OCI-LY7 (cell line): ENCODE measurements at regions not wholly inside any gene's neighbourhood (a gene's known extent, or its start where the extent isn't known, plus 50 kb on each side); places are given as distances from the start of the nearest gene placed in this dataset.

Experiments used
- BruUV-seq: library from RNA; stranded (reverse); fragments of 400-500 nt; replicated peaks from 2 replicates; lab custom pipeline; 2021; lab: Mats Ljungman, UMichigan
- CTCF ChIA-PET: fragments of 300-600 bp; sonication (Branson Sonifier 250); formaldehyde crosslinking; loops from one replicate; lab custom pipeline; 2022; ENCODE audit warnings: antibody characterized with exemption; ENCODE audit not compliant: unreplicated experiment; lab: Charles Lee
- POLR2A ChIA-PET: fragments of 300-600 bp; sonication (Branson Sonifier 250); formaldehyde crosslinking; loops from one replicate; lab custom pipeline; 2022; ENCODE audit warnings: antibody characterized with exemption; lab: Charles Lee
- DNase-seq: peaks from one replicate; pipeline ENCODE4 v3.0.0-alpha.2; 2015; ENCODE audit warnings: low spot score
- H2AFZ ChIP-seq: fragments of 200-600 bp; sonication (generic), shearing (Covaris generic); 2 replicates; pipeline ENCODE4 v1.6.1; 2014; ENCODE audit warnings: mild to moderate bottlenecking, antibody characterized with exemption, low read length, moderate library complexity
- H3K27ac ChIP-seq: fragments of 200-600 bp; sonication (generic); 2 replicates; pipeline ENCODE4 v1.5.1; 2014; ENCODE audit warnings: mixed run types, low read depth, mild to moderate bottlenecking, moderate library complexity, low read length, inconsistent platforms; ENCODE audit not compliant: poor library complexity, severe bottlenecking
- H3K36me3 ChIP-seq: fragments of 200-600 bp; sonication (generic); 2 replicates; pipeline ENCODE4 v1.6.1; 2014; ENCODE audit warnings: mild to moderate bottlenecking, antibody characterized with exemption, low read length, moderate library complexity, mixed read lengths; ENCODE audit not compliant: insufficient read depth
- H3K4me1 ChIP-seq: fragments of 200-600 bp; sonication (generic); 2 replicates; pipeline ENCODE4 v1.5.1; 2014; ENCODE audit warnings: mild to moderate bottlenecking, low read length; ENCODE audit not compliant: insufficient read depth, poor library complexity, severe bottlenecking
- H3K4me2 ChIP-seq: fragments of 200-600 bp; sonication (generic); 2 replicates; pipeline ENCODE4 v1.6.1; 2014; ENCODE audit warnings: mild to moderate bottlenecking, low read length
- H3K4me3 ChIP-seq: fragments of 200-600 bp; sonication (generic); 2 replicates; pipeline ENCODE4 v1.5.1; 2014; ENCODE audit warnings: mild to moderate bottlenecking, low read depth, low read length; ENCODE audit not compliant: poor library complexity, severe bottlenecking
- H3K79me2 ChIP-seq: fragments of 200-600 bp; sonication (generic); 2 replicates; pipeline ENCODE4 v1.6.1; 2016; ENCODE audit warnings: low read depth, mild to moderate bottlenecking, low read length, moderate library complexity, mixed read lengths; ENCODE audit not compliant: insufficient read depth
- H3K9me2 ChIP-seq: fragments of 200-600 bp; sonication (generic); 2 replicates; pipeline ENCODE4 v1.6.1; 2016; ENCODE audit warnings: mild to moderate bottlenecking, low read length, mixed read lengths; ENCODE audit not compliant: insufficient read depth
- H3K9me3 ChIP-seq: fragments of 200-600 bp; sonication (generic); 2 replicates; pipeline ENCODE4 v1.6.1; 2014; ENCODE audit warnings: mild to moderate bottlenecking, mixed run types, low read length, mixed read lengths
- H4K20me1 ChIP-seq: fragments of 200-600 bp; sonication (generic); 2 replicates; pipeline ENCODE4 v1.6.1; 2014; ENCODE audit warnings: mild to moderate bottlenecking, antibody characterized with exemption, low read length, moderate library complexity, mixed read lengths; ENCODE audit not compliant: insufficient read depth
- CTCF ChIP-seq: fragments of 200-600 bp; sonication (generic); conservative IDR thresholded peaks from 2 replicates; pipeline ENCODE4 v1.5.1; 2014; ENCODE audit warnings: mild to moderate bottlenecking, antibody characterized with exemption, low read length, moderate library complexity, mixed read lengths
- EZH2phosphoT487 ChIP-seq: fragments of 200-600 bp; sonication (generic); IDR thresholded peaks from 2 replicates; pipeline ENCODE4 v1.6.1; 2018; ENCODE audit warnings: low read depth, borderline replicate concordance, mild to moderate bottlenecking, mixed run types, antibody characterized with exemption, low read length, moderate library complexity, mixed read lengths
- intact Hi-C: fragments of 100-400 bp; cut with micrococcal nuclease; formaldehyde crosslinking; loops from one replicate; pipeline ENCODE4 v1.10.0; 2022; ENCODE audit not compliant: unreplicated experiment

- no peaks in the 10 kb centered on the region for H3K9me3 ChIP-seq
- intact Hi-C loops: no loop called here
- no peaks in the 10 kb centered on the region for H3K9me2 ChIP-seq
- no peaks in the 10 kb centered on the region for H3K36me3 ChIP-seq
- no peaks in the 10 kb centered on the region for H3K4me1 ChIP-seq
- no peak overlapping the region for H3K4me2 ChIP-seq
- no peak overlapping the region for H2AFZ ChIP-seq
- no peak overlapping the region for H3K27ac ChIP-seq
- H3K4me3 ChIP-seq: no peak overlapping the region
- no peaks in the 10 kb centered on the region for H4K20me1 ChIP-seq
- no peak for TF ChIP-seq EZH2phosphoT487
- no peak for TF ChIP-seq CTCF
- H3K79me2 ChIP-seq: no peaks in the 10 kb centered on the region
- no TSS peak for BruUV-seq
- no peak for DNase-seq
- ChIA-PET POLR2A (interaction anchor here (0.9 kb wide), 1 partner anchor 142 kb away, joined by 3 read pairs; no protein-coding TSS in a partner anchor), CTCF (no interaction called here)
Observed at GRCh38 chr6:97654674-97655073, 371.7 kb upstream of the MMS22L start.

DNA sequence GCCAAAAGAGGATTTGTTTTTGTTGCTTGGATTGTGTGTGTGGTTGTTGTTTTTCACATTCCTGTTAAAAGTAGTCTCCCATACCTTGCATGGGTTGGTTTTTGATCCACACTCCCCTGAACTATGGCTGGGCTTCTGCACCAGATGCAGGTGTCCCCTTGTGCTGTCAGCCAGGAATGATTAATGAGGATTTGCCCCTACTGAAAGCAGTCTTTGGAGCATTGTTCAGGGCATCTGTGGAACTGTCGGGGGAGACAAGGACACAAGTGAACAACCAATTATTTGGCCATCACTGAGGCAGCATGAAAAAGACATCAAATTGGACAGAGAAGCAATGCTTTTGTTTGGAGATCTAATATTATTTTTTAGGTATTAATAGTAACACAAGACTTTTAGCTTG lies 373.2 kb upstream of the MMS22L start:
- H4K20me1 ChIP-seq: no peaks in the 10 kb centered on the region
- no peak overlapping the region for H2AFZ ChIP-seq
- H3K4me3 ChIP-seq: no peak overlapping the region
- H3K9me3 ChIP-seq: no peaks in the 10 kb centered on the region
- CTCF ChIA-PET: no interaction called here
- H3K4me1 ChIP-seq: no peaks in the 10 kb centered on the region
- BruUV-seq: no TSS peak
- no peak overlapping the region for H3K4me2 ChIP-seq
- H3K36me3 ChIP-seq: no peaks in the 10 kb centered on the region
- no peak overlapping the region for H3K27ac ChIP-seq
- H3K9me2 ChIP-seq: no peaks in the 10 kb centered on the region
- no peak for DNase-seq
- intact Hi-C loops: no loop called here
- H3K79me2 ChIP-seq: no peaks in the 10 kb centered on the region
- POLR2A ChIA-PET: no interaction called here
- TF ChIP-seq EZH2phosphoT487 (no peak), CTCF (no peak)

GRCh38 chr6:97656706-97657350 lies 373.8 kb upstream of the MMS22L start:
- no peak for DNase-seq
- TF ChIP-seq CTCF (no peak), EZH2phosphoT487 (no peak)
- Histone ChIP-seq H3K36me3 (no peaks in the 10 kb centered on the region), H3K4me1 (no peaks in the 10 kb centered on the region), H3K4me3 (no peak overlapping the region), H3K79me2 (no peaks in the 10 kb centered on the region), H3K9me2 (no peaks in the 10 kb centered on the region), H3K9me3 (no peaks in the 10 kb centered on the region), H4K20me1 (no peaks in the 10 kb centered on the region), H2AFZ (no peak overlapping the region), H3K4me2 (no peak overlapping the region), H3K27ac (no peak overlapping the region)
- POLR2A ChIA-PET: interaction anchor here (0.5 to 0.9 kb wide), 2 partner anchors 16 to 237 kb away, joined by 3 read pairs; no protein-coding TSS in a partner anchor
- CTCF ChIA-PET: no interaction called here
- no TSS peak for BruUV-seq
- intact Hi-C loops: no loop called here
